ENCODE measurements at regions not wholly inside any gene's neighbourhood (a gene's known extent, or its start where the extent isn't known, plus 50 kb on each side); places are given as distances from the start of the nearest gene placed in this dataset.

DNA sequence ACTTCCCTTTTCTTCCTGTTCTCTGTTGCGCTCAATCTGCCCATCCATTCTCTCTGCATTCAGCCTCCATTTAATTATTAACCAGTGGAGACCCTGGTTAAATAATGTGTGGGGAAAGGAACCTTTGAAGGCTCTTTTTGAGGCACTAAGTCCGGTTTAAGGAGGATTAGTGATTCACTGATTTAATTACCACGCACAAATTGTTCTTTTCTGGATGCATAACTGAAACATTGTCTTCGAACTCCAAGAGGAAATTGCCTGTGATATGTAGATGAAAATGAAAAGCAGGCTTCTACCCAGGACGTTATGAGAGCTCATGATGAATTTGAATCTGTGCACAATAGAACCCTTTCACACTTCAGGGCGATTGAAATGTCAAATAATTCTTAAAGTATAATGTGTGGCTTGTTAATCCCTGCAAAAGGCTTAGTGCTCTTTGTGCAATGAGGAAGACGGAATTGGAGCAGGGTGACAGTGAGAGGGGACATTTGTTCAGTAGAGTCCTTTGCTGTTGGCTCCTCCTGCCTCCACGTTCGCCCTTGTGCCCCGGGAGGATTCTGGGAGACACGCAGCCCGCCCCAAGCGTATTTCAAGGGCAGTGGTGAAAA is 51.1 kb upstream of the ZNF236 start:
- no peak for DNase-seq
- TF ChIP-seq GATA1 (IDR thresholded peaks at IDR 0.05; ENCODE audit: low read depth, low read length) (no peak), POLR2A (IDR thresholded peaks at IDR 0.05; ENCODE audit: low read length) (no peak)

- no peak for DNase-seq
- TF ChIP-seq GATA1 (IDR thresholded peaks at IDR 0.05; ENCODE audit: low read depth, low read length): no peak
- TF ChIP-seq POLR2A (IDR thresholded peaks at IDR 0.05; ENCODE audit: low read length): no peak
Measured at GRCh38 chr18:76767954-76768353, 54.4 kb upstream of the ZNF236 start.

DNA sequence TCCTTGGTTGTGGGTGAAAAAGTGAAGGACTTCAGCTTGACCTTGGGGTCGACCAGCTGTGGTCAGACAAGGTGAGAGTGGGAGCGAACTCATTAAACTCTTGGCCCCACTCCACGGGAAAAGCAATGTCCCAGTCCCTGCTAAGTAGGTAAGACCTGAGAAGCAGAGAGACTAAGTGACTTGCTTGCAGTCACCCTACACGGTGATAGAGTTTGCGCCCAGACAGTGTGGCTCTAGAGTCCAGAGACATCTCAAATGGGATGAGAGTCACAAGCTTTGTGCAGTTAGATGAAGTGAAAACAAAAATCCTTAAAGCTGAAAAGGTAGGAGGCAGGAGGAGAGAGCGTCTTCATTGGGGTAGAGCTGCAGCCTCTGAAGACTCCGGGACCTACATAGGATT is 55.9 kb upstream of the ZNF236 start:
- DNase-seq: no peak
- no peak for TF ChIP-seq POLR2A (IDR thresholded peaks at IDR 0.05; ENCODE audit: low read length)
- TF ChIP-seq GATA1 (IDR thresholded peaks at IDR 0.05; ENCODE audit: low read depth, low read length): no peak

- no peak for TF ChIP-seq GATA1 (IDR thresholded peaks at IDR 0.05; ENCODE audit: low read depth, low read length)
- no peak for TF ChIP-seq POLR2A (IDR thresholded peaks at IDR 0.05; ENCODE audit: low read length)
- no peak for DNase-seq
Measured at GRCh38 chr18:76765649-76766048, 56.7 kb upstream of the ZNF236 start.

DNA sequence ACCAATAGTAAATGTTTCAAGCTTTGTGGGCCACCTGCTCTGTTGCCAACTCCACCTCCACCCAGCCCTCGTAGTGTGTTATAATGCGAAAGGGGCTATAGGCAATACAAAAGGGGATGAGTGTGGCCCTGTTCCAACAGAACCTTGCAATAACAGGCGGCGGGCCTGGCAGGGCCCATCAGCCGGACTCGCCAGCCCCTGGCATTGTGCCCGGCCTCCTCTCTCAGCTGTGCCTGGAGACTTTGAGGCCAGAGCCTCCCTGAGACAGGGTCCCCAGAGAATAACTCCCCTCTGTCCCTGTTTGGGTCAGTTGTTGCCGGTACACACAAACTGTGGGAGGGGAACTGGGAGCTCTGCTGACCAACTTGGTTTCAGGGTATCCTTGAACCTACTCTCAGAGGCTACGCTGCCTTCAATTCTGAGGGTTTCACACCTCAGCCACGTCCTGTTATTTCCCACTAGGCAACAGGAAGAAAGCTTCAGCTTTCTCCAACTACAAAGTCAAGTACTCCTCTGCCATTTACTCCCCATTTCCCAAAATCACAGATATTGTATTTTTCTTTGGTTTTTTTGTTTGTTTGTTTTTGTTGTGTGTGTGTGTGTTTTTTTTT is 58.0 kb upstream of the ZNF236 start:
- TF ChIP-seq GATA1 (IDR thresholded peaks at IDR 0.05; ENCODE audit: low read depth, low read length): no peak
- no peak for TF ChIP-seq POLR2A (IDR thresholded peaks at IDR 0.05; ENCODE audit: low read length)
- DNase-seq: no peak

DNA sequence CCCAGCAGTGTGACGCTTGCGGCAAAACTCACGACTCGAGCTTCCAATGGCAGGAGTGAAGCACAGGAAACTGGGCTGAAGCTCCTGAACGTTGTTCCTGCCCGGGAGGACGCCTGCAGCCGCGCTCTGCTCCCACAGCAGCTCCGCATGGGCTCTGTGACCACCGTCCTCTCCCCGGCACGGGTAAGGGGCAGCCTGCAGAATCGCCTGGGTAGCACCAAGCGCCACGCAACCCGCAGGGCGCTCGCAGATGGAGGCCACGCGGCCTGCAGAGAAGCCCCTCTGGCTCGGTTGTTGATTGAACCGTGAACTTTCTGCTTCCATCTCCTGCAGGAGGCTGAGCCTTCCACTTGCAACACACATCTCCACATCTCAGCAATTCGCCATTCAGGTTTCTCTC is 63.3 kb upstream of the ZNF236 start:
- no peak for TF ChIP-seq GATA1 (IDR thresholded peaks at IDR 0.05; ENCODE audit: low read depth, low read length)
- no peak for TF ChIP-seq POLR2A (IDR thresholded peaks at IDR 0.05; ENCODE audit: low read length)
- no peak for DNase-seq

DNA sequence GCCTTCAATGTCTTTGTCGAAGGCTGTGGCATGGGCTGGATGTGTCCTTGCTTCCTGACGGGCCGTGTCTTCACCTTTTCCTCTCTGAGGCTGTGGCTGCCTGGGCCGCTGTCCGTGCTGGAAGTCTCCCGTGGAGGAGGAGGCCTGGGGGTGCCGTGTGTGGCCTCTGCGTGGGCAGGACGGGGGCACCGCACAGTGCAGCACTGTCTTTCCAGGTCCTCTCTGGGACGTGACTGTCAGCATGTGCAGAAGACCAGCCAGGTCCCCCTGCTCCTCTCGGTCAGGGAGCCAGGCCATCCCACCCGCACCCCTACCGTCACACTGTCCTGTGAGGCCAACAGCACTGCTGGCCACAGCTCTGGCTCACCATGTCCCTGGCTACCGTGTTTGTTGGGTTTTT is 64.4 kb upstream of the ZNF236 start:
- TF ChIP-seq POLR2A (IDR thresholded peaks at IDR 0.05; ENCODE audit: low read length): no peak
- TF ChIP-seq GATA1 (IDR thresholded peaks at IDR 0.05; ENCODE audit: low read depth, low read length): no peak
- no peak for DNase-seq

- TF ChIP-seq POLR2A (IDR thresholded peaks at IDR 0.05; ENCODE audit: low read length): no peak
- no peak for TF ChIP-seq GATA1 (IDR thresholded peaks at IDR 0.05; ENCODE audit: low read depth, low read length)
- no peak for DNase-seq
Measured at GRCh38 chr18:76757335-76757734, 65.0 kb upstream of the ZNF236 start.

DNA sequence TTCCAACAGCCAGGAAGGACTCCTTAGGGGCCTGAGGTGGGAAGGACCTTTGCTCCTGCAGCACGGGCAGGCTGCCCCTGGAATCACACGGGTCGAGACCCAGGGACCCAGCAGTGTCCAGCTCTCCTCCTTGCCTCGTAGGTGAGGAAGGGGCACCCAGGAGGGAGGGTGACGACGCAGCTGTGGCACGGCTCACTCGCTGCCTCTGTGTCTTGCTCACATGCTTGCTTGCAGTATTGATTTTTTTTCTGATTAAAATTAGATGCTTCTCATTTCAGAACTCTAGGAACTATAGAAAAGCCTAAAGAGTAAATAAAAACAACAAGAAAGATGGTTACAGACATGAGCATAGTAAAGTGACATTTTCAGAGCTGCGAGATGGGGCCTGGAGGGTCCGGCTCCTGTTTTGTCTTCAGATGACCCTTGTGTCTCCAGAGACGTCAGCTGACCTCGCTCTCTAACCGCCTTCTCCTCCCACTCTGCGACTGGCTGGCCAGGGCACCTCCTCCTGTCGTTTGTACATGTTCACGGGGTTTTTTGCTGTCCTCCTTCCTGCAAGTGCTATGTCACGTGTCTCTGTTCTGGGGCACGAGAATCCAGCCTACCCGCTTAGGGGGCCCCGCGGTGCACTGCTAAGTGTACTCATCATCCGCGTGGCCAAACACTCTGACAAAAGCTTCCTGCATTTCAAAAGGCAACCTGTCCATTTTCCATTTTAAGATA is 65.7 kb upstream of the ZNF236 start:
- no peak for TF ChIP-seq GATA1 (IDR thresholded peaks at IDR 0.05; ENCODE audit: low read depth, low read length)
- no peak for TF ChIP-seq POLR2A (IDR thresholded peaks at IDR 0.05; ENCODE audit: low read length)
- DNase-seq: no peak

- no peak for DNase-seq
- TF ChIP-seq GATA1 (IDR thresholded peaks at IDR 0.05; ENCODE audit: low read depth, low read length) (no peak), POLR2A (IDR thresholded peaks at IDR 0.05; ENCODE audit: low read length) (no peak)
Measured at GRCh38 chr18:76754351-76754750, 68.0 kb upstream of the ZNF236 start.

GRCh38 chr18:76752400-76752799 is 70.0 kb upstream of the ZNF236 start:
- no peak for TF ChIP-seq GATA1 (IDR thresholded peaks at IDR 0.05; ENCODE audit: low read depth, low read length)
- TF ChIP-seq POLR2A (IDR thresholded peaks at IDR 0.05; ENCODE audit: low read length): no peak
- no peak for DNase-seq

DNA sequence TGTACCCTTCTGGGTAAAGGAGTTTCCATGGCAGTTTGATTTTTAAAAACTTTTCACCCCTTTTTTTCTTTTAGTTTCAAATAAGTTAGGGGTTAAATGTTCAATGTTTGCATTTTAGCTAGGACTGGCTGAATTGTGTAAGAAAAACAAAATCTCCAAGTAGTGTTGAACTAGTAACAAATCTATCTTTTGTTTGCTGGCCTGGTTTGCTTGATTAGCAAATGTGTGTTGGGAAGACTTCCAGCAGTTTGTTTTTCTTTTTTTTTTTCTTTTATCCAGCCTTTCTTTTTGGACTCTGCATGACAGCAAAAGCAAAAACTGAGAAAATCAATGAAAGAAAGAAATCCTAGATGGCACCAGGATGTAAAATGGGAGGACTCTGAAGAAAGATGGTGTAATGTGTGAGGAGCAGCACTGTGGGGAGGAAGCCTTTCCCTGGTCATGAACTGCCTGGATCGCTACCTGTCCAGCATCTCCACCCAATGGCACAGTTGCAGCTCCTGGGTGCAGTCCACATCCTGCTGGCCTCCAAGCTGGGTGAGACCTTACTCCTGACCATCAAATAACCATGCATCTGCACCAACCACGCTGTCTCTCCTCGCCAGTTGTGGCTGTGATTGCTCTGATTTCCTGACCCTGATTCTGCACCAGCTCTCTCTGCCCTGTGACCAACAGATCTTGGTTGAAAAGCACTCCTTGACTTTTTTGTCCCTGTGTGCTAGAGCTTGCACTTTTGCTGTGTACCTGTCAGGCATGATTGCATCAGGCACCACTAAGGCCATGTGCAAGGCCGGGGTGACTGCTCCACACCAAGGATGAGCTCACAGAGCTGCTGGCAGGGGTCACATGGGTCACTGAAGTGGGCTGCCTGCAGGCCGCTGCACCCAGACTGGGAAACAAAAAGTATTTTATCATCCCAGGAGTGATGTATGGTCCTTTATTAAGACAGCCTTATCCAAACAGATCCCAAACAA is 71.2 kb upstream of the ZNF236 start:
- no peak for TF ChIP-seq POLR2A (IDR thresholded peaks at IDR 0.05; ENCODE audit: low read length)
- TF ChIP-seq GATA1 (IDR thresholded peaks at IDR 0.05; ENCODE audit: low read depth, low read length): no peak

DNA sequence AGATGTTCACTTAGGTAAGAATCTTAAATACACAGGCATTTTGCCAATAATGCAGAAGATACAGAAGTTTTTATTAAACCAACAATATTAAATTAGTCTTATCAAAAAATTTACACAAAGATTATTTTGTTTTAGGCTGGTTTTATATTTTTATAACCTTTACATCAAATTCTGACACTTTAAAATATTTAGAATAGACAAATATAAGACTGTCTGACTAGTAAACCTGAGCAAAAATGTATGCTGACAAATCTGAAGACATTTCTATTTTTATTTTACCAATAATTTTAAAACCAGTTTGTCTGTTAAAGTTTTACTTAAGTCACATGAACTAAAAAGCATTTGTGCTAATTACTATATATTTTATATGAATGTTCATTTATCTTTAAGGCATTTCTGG is 72.1 kb upstream of the ZNF236 start:
- TF ChIP-seq GATA1 (IDR thresholded peaks at IDR 0.05; ENCODE audit: low read depth, low read length) (no peak), POLR2A (IDR thresholded peaks at IDR 0.05; ENCODE audit: low read length) (no peak)
- DNase-seq: no peak

More for the DNA sequence above, 71.2 kb upstream of the ZNF236 start:
- DNase-seq: no peak

- DNase-seq: no peak
- no peak for TF ChIP-seq GATA1 (IDR thresholded peaks at IDR 0.05; ENCODE audit: low read depth, low read length)
- no peak for TF ChIP-seq POLR2A (IDR thresholded peaks at IDR 0.05; ENCODE audit: low read length)
Measured at GRCh38 chr18:76747676-76748075, 74.7 kb upstream of the ZNF236 start.
